ENCODE measurements at regions not wholly inside any gene's neighbourhood (a gene's known extent, or its start where the extent isn't known, plus 50 kb on each side); places are given as distances from the start of the nearest gene placed in this dataset.

GRCh38 chr15:31559786-31560185 is 233.2 kb downstream of the KLF13 start (continued):
- TF ChIP-seq CERS6 (CRISPR knock-in tag; IDR thresholded peaks at IDR 0.05) (no peak), GPN1 (CRISPR knock-in tag; IDR thresholded peaks at IDR 0.05; ENCODE audit: borderline replicate concordance) (no peak), ATF7 (IDR thresholded peaks at IDR 0.05) (no peak), ATF7 (CRISPR knock-in tag; IDR thresholded peaks at IDR 0.05) (no peak), NFRKB (IDR thresholded peaks at IDR 0.05) (no peak)

- H3K36me3 ChIP-seq (replicated peaks in 1 of 2; ENCODE audit: control insufficient read depth in 1 of 2, insufficient read depth in 2 of 2, low read length in 2 of 2), result no peaks in the 10 kb centered on the region
- DNase-seq (ENCODE audit: low spot score) (no peak), ATAC-seq (no peak), FAIRE-seq (no peak)
- no peaks in the 10 kb centered on the region for H3K9me3 ChIP-seq (ENCODE audit: low read length)
- ChIA-PET POLR2A (no interaction called here), CTCF (ENCODE audit: low intra/inter-chr PET ratio, low total read pairs) (no interaction called here)
- H3K4me2 ChIP-seq (ENCODE audit: low read depth, low read length), result no peak overlapping the region
- H3K4me1 ChIP-seq (ENCODE audit: insufficient read depth, low read length), result no peaks in the 10 kb centered on the region
- no peak overlapping the region for H3K4me3 ChIP-seq (replicated peaks in 1 of 3; ENCODE audit: insufficient read depth in 1 of 3, low read depth in 2 of 3, low read length in 3 of 3)
- no peak for TF ChIP-seq TBP (CRISPR knock-in tag; IDR thresholded peaks at IDR 0.05)
- no peak for TF ChIP-seq ZNF646 (CRISPR knock-in tag; IDR thresholded peaks at IDR 0.05)
- BruUV-seq (replicated peaks), result no TSS peak
- no peaks in the 10 kb centered on the region for H3K79me2 ChIP-seq (ENCODE audit: insufficient read depth, low read length)
- no peak overlapping the region for H2AFZ ChIP-seq (ENCODE audit: low read length)
- H3K27ac ChIP-seq (ENCODE audit: extremely low read length, insufficient read depth, low read length), result no peak overlapping the region
- 0% methylated on average over 4 of the region's 4 CpGs for WGBS (ENCODE audit: low lambda C conversion rate)
- intact Hi-C loops (cut with micrococcal nuclease; ENCODE audit: unreplicated experiment) (no loop called here), in situ Hi-C loops (cut with HindIII; ENCODE audit: extremely low pct_ligation_motif_present, low pct_unique_long_range_greater_than_20kb) (no loop called here)
- no peaks in the 10 kb centered on the region for H4K20me1 ChIP-seq (ENCODE audit: insufficient read depth, low read length)
- H3K27me3 ChIP-seq (ENCODE audit: control insufficient read depth in 1 of 2, insufficient read depth in 2 of 2, low read length in 2 of 2), result peaks cover 0 to 3% of the 10 kb centered on the region in 2 experiments; a peak in 2 of 5 replicates
- H3K9ac ChIP-seq (ENCODE audit: insufficient read depth, low read depth, low read length), result no peak overlapping the region
These were observed 234.0 kb downstream of the KLF13 start for GRCh38 chr15:31560643-31561042.

All from HepG2 (cell line).